ENCODE measurements at regions not wholly inside any gene's neighbourhood (a gene's known extent, or its start where the extent isn't known, plus 50 kb on each side); places are given as distances from the start of the nearest gene placed in this dataset.

GRCh38 chr2:13353083-13353482 is 636.3 kb downstream of the TRIB2 start:
- TF ChIP-seq, protein P1, sequence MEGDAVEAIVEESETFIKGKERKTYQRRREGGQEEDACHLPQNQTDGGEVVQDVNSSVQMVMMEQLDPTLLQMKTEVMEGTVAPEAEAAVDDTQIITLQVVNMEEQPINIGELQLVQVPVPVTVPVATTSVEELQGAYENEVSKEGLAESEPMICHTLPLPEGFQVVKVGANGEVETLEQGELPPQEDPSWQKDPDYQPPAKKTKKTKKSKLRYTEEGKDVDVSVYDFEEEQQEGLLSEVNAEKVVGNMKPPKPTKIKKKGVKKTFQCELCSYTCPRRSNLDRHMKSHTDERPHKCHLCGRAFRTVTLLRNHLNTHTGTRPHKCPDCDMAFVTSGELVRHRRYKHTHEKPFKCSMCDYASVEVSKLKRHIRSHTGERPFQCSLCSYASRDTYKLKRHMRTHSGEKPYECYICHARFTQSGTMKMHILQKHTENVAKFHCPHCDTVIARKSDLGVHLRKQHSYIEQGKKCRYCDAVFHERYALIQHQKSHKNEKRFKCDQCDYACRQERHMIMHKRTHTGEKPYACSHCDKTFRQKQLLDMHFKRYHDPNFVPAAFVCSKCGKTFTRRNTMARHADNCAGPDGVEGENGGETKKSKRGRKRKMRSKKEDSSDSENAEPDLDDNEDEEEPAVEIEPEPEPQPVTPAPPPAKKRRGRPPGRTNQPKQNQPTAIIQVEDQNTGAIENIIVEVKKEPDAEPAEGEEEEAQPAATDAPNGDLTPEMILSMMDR (IDR thresholded peaks at IDR 0.05): no peak
- no peak for TF ChIP-seq EZH2 (IDR thresholded peaks at IDR 0.05; ENCODE audit: borderline replicate concordance, insufficient read depth, low read depth, low read length, poor library complexity, severe bottlenecking)

All from B cell (primary cell).